Muscle of arm (tissue), 1 donor: ENCODE measurements at regions not wholly inside any gene's neighbourhood (a gene's known extent, or its start where the extent isn't known, plus 50 kb on each side); places are given as distances from the start of the nearest gene placed in this dataset.
"Not testable (repeated sequence)": the region's sequence is repeated elsewhere in the genome, so short reads cannot be mapped to it uniquely, and the experiment has no call there.

Experiments used
- DNase-seq: peaks from one replicate; pipeline ENCODE4 v3.0.0-alpha.2; 2013

DNA sequence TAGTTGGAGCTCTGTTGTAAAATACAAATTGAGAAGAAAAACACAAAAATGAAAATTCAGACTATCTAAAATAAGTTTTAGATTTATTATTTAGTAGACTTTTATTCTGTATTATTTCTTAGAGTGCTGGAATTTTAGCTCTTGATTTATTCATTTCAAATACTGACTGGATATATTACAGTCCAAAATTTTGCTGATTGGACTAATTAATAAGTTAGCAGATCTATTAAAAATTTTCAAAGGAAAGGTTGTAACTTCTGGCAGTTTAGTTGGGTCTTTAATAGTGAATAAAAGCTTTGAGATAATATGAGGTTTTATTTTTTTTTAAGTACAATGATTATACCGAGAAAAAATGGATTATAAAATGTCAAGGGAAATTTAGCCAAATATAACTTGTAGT, 1224.9 kb upstream of the SPRY2 start:
- no peak for DNase-seq

DNA sequence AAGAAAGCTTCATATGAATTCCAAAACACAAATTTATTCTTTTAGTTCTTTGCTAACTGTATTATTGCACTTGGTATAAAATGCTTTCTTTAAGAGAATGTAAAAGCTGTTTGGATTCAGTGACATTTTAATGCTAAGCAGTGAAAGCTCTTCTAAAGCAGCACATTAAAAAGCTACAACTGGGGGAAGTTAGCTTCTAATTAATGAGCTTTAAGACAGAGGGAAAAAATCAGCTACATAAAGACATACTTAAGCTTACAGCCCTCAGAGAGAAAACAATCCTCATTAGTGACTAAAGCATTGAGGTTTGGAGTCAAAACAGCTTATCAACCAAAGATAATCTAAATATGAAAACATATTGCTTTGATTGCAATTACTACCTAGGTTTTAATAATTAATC, 1222.2 kb upstream of the SPRY2 start:
- DNase-seq = no peak

DNA sequence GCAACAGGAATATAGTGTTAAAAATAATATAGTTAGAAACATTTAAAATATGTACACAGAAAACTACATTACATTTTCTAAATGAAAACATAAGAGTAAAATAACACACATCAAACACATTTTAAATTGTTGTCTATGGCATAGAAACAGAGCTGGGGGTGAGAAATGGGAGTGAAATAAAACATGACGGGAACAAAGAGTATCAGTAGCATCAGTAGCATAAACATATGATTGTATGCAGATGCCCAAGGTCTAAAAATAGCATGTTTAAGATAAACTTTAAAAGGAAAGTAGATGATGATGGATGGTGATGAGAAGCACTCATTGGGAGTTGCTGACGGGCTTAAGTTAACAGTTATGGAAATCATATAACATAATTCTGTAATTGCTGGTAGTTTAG, 1221.7 kb upstream of the SPRY2 start:
- DNase-seq = no peak

DNA sequence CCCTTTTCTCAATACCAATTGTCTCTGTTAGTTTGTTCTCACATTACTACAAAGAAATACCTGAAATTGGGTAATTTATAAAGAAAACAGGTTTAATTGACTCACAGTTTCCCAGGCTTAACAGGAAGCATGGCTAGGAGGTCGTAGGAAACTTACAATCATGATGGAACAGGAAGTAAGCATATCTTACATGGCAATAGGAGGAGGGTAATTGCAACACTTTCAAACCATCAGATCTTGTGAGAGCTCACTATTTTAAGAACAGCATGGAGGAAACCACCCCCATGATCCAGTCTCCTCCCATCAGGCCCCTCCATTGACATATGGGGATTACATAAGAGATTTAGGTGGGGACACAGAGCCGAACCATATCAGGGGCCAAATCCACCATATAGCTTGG, 1210.1 kb upstream of the SPRY2 start:
- DNase-seq = no peak

DNA sequence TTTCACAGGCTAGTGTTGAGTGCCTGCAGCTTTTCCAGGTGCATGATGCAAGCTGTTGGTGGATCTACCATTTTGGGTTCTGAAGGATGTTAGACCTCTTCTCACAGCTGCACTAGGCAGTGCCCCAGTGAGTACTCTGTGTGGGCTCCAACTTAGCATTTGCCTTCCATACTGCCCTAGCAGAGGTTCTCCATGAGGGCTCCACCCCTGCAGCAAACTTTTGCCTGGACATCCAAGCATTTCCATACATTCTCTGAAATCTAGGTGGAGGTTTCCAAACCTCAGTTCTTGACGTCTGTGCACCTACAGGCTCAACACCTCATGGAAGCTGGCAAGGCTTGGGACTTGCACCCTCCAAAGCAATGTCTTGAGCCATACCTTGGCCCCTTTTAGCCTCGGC, 1205.4 kb upstream of the SPRY2 start:
- DNase-seq = not testable (repeated sequence)

- peak; percentile 12 for DNase-seq
These were observed 1199.9 kb upstream of the SPRY2 start for GRCh38 chr13:81540777-81541176.

DNA sequence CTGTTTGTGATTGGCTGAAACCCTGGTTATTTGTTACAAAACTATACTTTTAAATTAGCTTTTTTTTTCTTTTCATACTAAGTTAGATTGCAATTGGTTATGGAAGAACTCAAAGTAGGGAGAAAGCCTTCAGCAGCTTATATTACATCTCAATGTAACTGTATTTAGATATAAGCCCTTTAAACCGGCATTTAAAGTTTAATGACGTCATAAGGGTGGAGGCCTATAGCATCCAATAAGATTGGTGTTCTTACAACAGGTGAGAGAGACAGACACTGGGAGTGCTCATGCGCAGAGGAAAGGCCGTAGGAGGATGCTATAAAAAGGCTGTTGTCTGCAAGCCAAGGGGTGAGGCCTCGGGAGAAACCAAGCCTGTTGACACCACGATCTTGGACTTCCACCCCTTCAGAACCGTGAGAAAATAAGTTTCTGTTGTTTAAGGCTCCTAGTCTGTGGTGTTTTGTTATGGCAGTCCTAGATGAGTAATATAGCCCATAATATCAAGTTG, 1198.8 kb upstream of the SPRY2 start:
- no peak for DNase-seq

DNA sequence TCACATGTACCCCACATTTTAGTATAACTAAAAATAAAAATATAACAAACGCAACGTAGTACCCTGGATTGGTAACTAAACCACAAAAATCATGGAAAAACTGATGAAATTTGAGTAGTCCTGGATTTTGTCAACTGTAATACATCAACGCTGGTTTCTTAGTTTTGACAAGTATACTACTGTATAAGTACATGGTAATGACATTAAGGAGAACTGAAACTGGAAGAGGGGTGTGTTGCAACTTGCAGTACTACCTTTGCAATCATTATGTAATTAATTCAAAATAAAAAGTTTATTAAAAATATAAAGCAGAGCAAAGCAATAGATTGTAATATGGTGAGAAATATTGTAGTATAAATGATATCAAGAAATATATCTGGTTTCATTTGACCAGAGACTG, 1158.0 kb upstream of the SPRY2 start:
- no peak for DNase-seq

GRCh38 chr13:81493144-81493543, 1152.2 kb upstream of the SPRY2 start:
- no peak for DNase-seq

- no peak for DNase-seq
These were observed 1151.5 kb upstream of the SPRY2 start for GRCh38 chr13:81492449-81492848.

DNA sequence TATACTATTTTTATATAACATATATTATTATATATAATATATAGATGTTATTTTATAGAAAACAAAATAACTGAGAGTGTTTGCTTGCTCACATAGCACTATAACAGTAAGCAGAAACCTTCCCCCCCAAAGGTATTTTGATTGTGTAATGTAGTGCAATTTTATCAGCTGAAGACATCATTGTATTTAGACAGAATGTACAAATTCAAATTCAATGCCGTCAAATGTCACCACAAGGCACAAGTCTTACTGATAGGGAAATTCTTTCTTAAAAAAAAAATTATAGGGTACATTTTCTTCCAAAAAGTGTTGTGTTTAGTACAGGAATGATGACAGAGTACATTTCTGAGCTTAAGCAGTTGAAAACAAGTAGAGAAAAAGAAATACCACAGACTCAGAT, 1147.1 kb upstream of the SPRY2 start:
- DNase-seq = no peak

GRCh38 chr13:81487151-81487550, 1146.2 kb upstream of the SPRY2 start:
- no peak for DNase-seq

DNA sequence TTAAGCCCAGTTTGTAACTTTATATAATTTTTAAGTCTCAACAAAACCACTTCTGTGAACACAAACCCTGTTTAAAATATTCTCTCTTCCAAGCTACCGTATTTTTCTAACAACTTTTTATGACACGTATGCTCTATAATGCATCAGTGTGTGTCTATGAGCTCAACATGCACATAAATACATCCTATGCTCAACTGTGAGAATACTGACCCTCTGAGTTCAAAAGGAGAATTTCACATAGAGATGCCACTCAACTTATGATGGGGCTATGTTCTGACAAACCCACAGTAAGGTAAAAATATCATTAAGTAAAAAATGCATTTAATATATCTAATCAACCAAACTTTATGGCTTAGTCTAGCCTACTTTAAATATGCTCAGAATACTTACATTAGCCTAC, 1139.7 kb upstream of the SPRY2 start:
- no peak for DNase-seq

DNA sequence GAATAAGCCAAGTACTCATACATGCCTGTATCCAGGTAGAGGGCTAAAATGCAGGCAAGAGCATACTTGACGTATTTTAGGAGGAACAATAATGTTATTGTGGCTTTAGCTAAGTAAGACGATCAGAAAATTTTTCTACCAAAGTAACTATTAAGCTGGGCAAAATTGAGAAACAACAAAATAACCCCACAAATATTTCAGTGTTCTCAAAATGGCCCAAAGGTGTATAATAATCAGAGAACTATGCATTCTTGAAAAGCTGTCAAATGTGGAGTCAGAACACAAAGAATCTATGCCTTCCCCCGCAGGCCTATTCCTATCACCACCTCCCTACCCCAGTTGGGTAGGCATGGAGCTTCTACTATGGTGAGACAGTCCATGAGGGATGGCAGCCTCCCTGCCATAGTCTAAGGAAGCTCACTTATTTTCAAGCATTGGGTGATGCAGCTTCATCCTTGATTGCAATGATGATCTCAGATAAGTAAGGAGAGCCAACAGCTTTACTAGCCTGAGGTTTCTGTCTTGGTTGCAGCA, 1132.5 kb upstream of the SPRY2 start:
- no peak for DNase-seq

- no peak for DNase-seq
These were observed 1117.2 kb upstream of the SPRY2 start for GRCh38 chr13:81458170-81458569.

GRCh38 chr13:81446441-81446840, 1105.5 kb upstream of the SPRY2 start:
- no peak for DNase-seq

GRCh38 chr13:81442904-81443303, 1102.0 kb upstream of the SPRY2 start:
- no peak for DNase-seq

GRCh38 chr13:81425286-81425685, 1084.4 kb upstream of the SPRY2 start:
- DNase-seq = no peak

DNA sequence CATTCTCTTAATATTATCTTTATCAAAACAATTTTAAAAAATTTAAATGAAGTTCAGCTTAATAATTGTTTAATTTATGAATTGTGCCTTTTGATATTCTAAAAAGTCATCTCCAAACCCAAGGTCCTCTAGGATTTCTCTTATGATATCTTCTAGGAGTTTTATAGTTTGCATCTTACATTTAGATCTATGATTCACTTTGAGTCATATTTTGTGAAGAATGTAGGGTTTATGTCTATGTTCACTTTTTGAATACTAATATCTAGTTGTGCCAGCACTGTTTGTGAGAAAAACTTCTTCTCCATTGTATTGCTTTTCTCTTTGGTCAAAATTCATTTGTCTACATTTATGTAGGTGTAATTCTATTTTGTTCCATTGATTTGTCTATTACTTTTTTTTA, 1068.4 kb upstream of the SPRY2 start:
- DNase-seq = no peak

GRCh38 chr13:81408647-81409046, 1067.7 kb upstream of the SPRY2 start:
- DNase-seq = no peak

DNA sequence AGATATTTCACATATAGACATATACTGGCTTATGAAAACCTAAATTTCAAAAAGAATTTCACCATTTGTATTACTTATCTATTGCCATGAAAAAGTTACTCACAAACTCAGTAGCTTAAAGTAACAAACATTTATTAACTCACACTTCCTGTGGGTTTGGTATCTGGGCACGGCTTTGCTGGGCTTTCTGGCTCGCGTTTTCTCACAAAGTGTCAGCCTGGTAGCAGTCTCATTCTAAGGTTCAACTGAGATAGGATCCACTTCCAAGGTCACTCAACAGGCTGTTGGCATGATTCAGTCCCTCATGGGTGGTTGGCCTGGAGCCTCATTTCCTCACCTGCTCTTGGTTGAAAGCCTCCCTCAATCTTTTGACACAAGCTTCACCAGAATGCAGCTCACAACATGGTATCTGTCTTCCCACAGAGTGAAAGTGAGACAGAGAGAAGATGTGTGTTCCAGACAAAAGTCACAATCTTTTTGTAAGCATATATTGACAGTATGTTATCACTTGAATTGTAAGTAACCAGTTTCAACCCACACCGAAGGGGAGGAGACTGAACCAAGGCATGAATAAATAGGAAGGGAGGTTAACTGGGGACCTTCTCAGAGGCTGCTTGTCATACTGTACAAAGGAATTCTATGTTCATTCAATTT, 1065.8 kb upstream of the SPRY2 start:
- no peak for DNase-seq

- DNase-seq = no peak
These were observed 1065.1 kb upstream of the SPRY2 start for GRCh38 chr13:81406022-81406421.

GRCh38 chr13:81396192-81396591, 1055.3 kb upstream of the SPRY2 start:
- DNase-seq = no peak

- no peak for DNase-seq
These were observed 1054.4 kb upstream of the SPRY2 start for GRCh38 chr13:81395368-81395767.
